ENCODE measurements at regions not wholly inside any gene's neighbourhood (a gene's known extent, or its start where the extent isn't known, plus 50 kb on each side); places are given as distances from the start of the nearest gene placed in this dataset.

DNA sequence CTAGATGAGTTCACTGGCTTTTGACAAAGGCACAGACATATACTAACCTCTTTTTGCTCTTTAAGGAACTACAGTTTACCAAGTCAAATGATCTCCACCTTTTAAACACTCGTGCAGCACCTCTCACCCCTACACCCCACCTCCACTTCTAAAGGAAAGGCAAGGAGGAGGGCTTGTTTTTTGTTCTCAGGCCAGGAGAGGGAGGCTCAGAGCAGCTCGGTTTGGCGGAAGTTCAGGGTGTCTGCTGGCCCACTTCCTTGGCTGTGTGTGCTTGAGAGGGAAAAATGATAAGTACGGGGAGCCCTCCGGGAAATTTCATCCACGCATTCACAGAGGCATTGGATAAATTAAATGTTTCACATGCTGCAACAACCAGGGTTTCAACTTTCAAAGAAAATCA lies 667.9 kb downstream of the BCL11A start (continued):
- TF ChIP-seq, protein P1, sequence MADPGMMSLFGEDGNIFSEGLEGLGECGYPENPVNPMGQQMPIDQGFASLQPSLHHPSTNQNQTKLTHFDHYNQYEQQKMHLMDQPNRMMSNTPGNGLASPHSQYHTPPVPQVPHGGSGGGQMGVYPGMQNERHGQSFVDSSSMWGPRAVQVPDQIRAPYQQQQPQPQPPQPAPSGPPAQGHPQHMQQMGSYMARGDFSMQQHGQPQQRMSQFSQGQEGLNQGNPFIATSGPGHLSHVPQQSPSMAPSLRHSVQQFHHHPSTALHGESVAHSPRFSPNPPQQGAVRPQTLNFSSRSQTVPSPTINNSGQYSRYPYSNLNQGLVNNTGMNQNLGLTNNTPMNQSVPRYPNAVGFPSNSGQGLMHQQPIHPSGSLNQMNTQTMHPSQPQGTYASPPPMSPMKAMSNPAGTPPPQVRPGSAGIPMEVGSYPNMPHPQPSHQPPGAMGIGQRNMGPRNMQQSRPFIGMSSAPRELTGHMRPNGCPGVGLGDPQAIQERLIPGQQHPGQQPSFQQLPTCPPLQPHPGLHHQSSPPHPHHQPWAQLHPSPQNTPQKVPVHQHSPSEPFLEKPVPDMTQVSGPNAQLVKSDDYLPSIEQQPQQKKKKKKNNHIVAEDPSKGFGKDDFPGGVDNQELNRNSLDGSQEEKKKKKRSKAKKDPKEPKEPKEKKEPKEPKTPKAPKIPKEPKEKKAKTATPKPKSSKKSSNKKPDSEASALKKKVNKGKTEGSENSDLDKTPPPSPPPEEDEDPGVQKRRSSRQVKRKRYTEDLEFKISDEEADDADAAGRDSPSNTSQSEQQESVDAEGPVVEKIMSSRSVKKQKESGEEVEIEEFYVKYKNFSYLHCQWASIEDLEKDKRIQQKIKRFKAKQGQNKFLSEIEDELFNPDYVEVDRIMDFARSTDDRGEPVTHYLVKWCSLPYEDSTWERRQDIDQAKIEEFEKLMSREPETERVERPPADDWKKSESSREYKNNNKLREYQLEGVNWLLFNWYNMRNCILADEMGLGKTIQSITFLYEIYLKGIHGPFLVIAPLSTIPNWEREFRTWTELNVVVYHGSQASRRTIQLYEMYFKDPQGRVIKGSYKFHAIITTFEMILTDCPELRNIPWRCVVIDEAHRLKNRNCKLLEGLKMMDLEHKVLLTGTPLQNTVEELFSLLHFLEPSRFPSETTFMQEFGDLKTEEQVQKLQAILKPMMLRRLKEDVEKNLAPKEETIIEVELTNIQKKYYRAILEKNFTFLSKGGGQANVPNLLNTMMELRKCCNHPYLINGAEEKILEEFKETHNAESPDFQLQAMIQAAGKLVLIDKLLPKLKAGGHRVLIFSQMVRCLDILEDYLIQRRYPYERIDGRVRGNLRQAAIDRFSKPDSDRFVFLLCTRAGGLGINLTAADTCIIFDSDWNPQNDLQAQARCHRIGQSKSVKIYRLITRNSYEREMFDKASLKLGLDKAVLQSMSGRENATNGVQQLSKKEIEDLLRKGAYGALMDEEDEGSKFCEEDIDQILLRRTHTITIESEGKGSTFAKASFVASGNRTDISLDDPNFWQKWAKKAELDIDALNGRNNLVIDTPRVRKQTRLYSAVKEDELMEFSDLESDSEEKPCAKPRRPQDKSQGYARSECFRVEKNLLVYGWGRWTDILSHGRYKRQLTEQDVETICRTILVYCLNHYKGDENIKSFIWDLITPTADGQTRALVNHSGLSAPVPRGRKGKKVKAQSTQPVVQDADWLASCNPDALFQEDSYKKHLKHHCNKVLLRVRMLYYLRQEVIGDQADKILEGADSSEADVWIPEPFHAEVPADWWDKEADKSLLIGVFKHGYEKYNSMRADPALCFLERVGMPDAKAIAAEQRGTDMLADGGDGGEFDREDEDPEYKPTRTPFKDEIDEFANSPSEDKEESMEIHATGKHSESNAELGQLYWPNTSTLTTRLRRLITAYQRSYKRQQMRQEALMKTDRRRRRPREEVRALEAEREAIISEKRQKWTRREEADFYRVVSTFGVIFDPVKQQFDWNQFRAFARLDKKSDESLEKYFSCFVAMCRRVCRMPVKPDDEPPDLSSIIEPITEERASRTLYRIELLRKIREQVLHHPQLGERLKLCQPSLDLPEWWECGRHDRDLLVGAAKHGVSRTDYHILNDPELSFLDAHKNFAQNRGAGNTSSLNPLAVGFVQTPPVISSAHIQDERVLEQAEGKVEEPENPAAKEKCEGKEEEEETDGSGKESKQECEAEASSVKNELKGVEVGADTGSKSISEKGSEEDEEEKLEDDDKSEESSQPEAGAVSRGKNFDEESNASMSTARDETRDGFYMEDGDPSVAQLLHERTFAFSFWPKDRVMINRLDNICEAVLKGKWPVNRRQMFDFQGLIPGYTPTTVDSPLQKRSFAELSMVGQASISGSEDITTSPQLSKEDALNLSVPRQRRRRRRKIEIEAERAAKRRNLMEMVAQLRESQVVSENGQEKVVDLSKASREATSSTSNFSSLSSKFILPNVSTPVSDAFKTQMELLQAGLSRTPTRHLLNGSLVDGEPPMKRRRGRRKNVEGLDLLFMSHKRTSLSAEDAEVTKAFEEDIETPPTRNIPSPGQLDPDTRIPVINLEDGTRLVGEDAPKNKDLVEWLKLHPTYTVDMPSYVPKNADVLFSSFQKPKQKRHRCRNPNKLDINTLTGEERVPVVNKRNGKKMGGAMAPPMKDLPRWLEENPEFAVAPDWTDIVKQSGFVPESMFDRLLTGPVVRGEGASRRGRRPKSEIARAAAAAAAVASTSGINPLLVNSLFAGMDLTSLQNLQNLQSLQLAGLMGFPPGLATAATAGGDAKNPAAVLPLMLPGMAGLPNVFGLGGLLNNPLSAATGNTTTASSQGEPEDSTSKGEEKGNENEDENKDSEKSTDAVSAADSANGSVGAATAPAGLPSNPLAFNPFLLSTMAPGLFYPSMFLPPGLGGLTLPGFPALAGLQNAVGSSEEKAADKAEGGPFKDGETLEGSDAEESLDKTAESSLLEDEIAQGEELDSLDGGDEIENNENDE (IDR thresholded peaks at IDR 0.05; ENCODE audit: insufficient replicate concordance, low read length), result no peak
- TF ChIP-seq POLR2A (IDR thresholded peaks at IDR 0.05; ENCODE audit: control extremely low read depth in 1 of 2, low read depth in 2 of 2, low read length in 2 of 2) (no peak), SP2 (IDR thresholded peaks at IDR 0.05; ENCODE audit: low read length) (no peak), RBBP5 (IDR thresholded peaks at IDR 0.05; ENCODE audit: borderline replicate concordance, low read depth, low read length) (no peak), RAD21 (IDR thresholded peaks at IDR 0.05 in 1 of 2, conservative IDR thresholded peaks at IDR 0.05 in 1 of 2; ENCODE audit: low read depth in 2 of 2, low read length in 2 of 2) (peak; percentile 35 to 47), SIX5 (IDR thresholded peaks at IDR 0.05; ENCODE audit: low read depth, low read length) (no peak)
- TF ChIP-seq, protein P2, sequence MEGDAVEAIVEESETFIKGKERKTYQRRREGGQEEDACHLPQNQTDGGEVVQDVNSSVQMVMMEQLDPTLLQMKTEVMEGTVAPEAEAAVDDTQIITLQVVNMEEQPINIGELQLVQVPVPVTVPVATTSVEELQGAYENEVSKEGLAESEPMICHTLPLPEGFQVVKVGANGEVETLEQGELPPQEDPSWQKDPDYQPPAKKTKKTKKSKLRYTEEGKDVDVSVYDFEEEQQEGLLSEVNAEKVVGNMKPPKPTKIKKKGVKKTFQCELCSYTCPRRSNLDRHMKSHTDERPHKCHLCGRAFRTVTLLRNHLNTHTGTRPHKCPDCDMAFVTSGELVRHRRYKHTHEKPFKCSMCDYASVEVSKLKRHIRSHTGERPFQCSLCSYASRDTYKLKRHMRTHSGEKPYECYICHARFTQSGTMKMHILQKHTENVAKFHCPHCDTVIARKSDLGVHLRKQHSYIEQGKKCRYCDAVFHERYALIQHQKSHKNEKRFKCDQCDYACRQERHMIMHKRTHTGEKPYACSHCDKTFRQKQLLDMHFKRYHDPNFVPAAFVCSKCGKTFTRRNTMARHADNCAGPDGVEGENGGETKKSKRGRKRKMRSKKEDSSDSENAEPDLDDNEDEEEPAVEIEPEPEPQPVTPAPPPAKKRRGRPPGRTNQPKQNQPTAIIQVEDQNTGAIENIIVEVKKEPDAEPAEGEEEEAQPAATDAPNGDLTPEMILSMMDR (IDR thresholded peaks at IDR 0.05; ENCODE audit: control extremely low read depth in 1 of 3, insufficient read depth in 1 of 3, low read depth in 1 of 3, low read length in 3 of 3), result peak; percentile 19 to 33 (median 24); a peak in 3 of 4 replicates
